Femur (tissue), 1 donor: ENCODE measurements at regions not wholly inside any gene's neighbourhood (a gene's known extent, or its start where the extent isn't known, plus 50 kb on each side); places are given as distances from the start of the nearest gene placed in this dataset.
"Not testable (repeated sequence)": the region's sequence is repeated elsewhere in the genome, so short reads cannot be mapped to it uniquely, and the experiment has no call there.

Source experiments
- DNase-seq: peaks from one replicate; pipeline ENCODE4 v3.0.0-alpha.2; 2017

DNA sequence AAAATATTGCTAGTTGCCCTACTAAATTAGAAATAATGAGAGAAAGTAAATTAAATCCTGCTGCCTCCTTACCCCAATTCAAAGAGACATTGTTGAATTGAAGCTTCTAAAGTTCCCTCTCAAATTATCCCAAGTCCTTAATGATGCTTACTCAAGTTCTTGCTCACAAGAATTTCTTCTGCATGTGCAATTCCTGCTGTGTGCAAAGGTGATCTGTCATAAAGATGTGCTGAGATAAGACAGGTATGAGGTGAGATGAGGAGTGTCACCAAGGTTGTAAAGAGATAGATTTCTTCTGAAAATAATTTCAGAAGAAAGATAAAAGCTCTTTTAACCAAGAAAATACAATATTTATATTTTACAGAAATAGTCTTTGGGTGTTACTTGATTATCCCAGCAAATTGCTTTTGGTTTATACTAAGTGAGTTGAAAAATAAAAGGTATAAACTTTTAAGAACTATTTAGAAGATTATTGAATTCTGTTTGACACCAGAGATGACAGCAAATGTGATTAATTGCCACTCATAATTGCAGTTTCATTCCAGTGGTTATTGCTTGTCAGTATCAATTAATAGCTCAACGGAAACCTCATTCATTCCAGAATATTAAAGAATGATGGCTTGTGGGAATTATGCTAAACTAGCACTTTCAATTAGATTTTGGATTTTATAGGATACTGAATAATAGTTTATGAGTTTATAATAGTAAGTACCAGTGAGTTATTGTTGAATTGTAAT, 674.3 kb downstream of the STK39 start:
- no peak for DNase-seq

DNA sequence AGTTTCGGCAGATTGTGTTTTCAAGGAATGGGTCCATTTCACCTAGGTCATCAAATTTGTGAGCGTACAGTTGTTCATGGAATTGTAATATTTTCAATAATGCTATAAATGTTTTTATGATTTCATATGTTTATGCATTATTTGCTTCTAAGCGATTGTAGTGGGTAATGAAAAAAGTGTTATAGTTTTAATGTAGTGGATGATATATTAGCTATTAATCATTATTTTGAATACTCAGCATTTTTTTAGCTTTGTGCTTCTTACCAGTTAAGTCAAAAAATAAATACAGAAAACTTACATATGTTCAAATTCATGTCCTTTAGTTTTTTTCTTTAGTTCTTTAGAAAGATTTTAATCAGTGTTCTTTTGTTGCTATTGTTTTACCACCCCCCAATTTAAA, 677.0 kb downstream of the STK39 start:
- no peak for DNase-seq

DNA sequence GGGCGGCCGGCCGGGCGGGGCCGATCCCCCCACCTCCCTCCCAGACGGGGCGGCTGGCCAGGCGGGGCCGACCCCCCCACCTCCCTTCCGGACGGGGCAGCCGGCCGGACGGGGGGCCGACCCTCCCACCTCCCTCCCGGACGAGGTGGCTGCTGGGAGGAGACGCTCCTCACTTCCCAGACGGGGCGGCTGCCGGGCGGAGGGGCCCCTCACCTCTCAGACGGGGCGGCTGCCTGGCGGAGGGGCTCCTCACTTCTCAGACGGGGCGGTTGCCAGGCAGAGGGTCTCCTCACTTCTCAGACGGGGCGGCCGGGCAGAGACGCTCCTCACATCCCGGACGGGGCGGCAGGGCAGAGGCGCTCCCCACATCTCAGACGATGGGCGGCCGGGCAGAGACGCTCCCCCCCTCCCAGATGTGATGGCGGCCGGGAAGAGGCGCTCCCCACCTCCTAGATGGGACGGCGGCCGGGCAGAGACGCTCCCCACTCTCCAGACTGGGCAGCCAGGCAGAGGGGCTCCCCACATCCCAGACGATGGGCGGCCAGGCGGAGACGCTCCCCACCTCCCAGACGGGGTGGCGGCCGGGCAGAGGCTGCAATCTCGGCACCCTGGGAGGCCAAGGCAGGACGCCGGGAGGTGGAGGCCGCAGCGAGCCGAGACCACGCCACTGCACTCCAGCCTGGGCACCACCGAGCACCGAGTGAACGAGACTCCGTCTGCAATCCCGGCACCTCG, 675.8 kb downstream of the XIRP2 start:
- not testable (repeated sequence) for DNase-seq

DNA sequence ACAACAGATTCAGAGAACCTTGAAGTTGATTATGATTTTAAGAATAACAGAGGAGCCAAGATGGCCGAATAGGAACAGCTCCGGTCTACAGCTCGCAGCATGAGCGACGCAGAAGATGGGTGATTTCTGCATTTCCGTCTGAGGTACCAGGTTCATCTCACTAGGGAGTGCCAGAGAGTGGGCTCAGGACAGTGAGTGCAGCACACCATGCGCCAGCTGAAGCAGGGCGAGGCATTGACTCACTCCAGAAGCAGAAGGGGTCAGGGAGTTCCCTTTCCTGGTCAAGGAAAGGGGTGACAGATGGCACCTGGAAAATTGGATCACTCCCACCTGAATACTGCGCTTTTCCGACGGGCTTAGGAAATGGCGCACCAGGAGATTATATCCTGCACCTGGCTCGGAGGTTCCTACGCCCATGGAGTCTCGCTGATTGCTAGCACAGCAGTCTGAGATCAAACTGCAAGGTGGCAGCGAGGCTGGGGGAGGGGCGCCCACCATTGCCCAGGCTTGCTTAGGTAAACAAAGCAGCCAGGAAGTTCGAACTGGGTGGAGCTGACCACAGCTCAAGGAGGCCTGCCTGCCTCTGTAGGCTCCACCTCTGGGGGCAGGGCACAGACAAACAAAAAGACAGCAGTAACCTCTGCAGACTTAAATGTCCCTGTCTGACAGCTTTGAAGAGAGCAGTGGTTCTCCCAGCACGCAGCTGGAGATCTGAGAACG, 670.2 kb downstream of the XIRP2 start:
- not testable (repeated sequence) for DNase-seq

DNA sequence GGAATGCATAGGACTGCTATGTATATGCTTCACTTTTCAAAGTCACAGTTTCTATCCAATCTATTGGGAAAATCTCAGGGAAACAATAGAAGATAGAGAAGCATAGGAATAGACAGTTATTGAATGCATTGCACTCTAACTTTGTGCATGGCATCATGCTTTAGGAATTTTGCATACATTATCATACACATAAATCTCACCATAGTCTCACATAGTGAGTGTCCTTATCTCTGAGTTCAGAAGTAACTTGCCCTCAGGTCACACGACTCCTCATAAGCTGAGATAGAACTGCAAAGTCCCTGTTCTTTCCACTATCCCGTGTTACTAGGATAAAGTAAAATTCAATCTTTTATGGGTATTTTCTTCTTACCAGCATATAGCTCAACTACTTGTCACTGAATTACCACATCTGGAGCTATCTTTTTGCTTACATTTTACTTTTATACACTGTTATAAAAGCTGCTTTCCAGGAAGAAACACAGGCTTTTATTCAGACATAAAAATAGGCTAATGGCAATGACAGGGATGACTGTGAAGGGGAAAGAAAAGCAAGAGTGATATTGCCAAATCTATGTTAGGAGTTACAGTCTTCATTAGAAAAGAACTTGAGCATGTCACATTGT, 666.9 kb downstream of the XIRP2 start:
- no peak for DNase-seq

DNA sequence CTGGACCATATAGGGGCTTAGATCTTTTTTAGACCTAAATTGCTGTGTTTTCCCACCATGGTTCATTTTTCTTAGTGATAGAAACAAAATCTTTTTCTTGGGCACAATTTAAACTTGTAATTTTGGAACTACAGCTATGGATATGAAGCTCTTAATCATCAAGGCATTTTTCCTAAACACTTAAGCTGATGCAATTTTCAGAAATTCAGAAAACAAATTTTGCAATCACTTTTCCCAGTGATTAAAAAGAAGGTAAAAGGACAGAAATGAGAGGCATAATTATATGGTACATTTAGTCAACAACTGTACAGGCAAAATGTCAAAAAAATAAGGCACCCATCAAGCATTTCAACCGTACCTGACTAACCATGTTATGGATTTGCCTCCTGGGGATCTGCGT, 665.4 kb downstream of the XIRP2 start:
- DNase-seq: no peak

DNA sequence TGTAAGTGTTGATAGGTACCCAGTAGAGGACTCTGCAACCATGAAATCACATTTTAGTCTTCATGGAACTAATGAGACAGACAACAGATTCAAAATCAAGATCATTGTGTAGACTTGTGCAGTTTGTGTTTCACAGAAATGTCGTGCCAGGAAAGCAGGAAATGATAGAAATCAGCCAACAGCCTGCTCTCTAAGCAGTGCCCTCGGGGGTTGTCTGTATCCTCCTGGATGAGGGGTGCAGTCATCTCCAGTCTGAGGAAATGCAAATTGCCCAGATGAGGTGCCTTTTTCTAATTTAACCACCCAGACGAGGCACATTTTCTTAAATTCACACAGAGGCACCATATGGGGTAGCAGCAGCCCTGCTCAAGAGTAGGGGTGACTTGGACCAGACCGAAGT, 663.1 kb downstream of the XIRP2 start:
- no peak for DNase-seq

DNA sequence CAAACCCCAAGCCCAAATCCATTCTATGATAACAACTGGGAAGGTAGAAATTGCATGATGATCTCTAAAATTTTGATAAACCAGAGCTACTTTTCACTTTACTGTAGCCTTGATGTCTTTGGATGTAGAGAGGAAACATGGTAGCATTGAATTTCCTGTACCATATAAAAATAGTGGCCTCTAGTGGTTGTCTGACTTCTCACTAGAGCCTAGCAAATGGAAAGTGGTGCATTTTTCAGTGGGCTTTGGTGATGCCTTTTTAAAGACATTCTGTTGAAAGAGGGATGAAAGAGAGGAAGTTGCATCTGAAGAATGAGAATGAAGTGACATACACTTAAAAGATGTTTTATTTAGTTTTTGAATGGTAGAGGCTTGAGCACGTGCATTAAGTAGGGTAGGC, 662.2 kb downstream of the XIRP2 start:
- no peak for DNase-seq

DNA sequence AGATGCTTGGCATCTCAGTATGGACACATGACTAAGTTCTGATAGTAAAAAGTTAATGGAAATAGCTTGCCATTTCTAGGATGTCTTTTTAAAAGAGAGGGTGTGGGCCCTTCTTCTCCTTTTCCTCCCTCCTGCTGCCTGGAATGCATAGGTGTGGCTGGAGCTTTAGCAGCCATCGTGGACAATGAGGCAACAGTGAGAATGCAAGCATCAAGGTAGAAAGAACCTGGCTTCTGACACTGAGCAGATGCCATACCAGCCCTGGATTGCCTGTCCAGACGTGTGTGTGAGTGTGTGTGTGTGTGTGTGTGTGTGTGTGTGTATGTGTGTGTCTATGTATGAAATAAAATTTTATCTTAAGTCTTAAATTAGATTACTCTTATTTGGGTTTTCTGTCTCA, 660.1 kb downstream of the XIRP2 start:
- no peak for DNase-seq

DNA sequence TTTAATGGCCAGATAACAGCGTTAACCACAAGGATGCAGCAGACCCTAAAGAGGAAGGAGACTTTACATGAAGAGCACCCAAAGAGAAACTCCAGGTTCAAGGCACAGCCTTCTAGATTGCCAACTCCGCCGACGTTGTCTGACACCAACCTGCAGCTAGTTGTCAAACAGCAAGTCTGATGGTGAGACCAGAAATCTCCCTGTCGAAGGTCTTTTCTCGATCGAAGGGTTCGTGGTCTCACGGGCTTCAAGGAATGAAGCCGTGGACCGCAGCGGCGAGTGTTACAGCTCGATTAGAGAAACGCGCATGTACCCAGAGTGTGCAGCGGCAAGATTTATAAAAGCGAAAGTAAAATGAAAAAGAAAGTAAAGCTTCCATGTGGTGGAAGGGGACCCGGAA, 656.3 kb downstream of the XIRP2 start:
- no peak for DNase-seq

DNA sequence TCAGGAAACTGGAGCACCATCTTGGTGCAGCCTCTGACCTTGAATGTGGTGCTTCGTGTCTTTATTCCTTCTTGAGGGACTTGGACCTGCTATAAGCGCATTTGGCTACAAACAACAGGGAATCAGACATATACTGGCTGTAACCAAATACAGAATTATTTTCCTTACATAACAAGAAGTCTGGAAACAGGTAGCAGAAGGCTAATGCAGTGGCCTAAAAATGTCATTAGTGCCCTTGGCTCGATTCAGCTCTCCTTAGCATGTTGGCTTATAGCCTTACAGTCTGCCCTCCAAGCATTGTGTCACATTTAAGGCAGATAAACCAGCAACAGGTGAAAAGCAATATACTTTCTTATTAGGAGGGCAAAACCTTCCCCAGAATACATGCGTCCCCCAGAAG, 655.4 kb downstream of the XIRP2 start:
- DNase-seq: no peak

DNA sequence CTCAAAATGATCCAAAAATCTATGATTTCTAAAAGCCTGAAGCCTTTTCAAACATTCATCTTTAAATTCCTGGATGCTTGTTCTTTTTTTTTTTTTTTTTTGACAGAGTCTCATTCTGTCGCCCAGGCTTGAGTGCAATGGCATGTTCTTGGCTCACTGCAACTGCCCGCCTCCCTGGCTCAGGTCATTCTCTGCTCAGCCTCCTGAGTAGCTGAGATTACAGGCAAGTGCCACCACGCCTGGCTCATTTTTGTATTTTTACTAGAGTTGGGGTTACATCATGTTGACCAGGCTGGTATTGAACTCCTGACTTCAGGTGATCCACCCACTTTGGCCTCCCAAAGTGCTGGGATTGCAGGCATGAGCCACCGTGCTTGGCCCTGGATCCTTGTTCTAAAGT, 649.5 kb downstream of the XIRP2 start:
- no peak for DNase-seq

DNA sequence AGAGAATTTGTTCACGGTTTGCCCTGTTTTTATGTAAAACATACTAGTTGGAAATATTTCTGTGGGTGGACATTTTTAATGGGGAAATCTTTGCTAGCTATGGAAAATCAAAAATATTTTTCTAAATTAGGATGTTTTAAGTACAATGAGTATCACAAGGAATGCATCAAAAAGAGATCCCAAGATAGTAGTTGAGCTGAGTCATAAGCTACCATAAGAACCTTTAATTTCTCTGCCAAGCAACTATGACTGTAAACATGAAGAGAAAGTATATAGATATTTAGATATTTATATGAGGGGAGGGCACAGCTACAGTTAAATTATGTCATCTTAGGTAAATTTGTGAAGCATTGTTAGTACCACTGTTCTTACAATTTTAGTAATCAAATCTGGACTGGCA, 646.2 kb downstream of the XIRP2 start:
- DNase-seq: no peak

DNA sequence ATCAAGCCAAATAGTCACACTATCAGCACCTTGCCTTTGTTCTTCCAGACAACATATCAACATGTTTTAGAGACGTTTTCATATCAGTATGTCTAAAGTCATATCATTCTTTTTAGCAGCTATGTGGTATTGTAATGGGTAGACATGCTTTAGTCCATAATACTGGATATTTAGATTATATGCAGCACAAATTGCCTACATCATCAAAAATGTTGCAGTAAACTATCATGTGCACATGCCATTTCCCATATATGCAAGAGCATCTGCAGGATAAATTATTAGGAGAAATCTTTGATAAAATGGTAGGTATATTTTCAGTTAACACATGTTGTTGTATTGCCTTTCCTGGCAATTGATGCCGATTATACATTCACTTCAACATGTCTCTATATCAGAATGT, 636.5 kb downstream of the XIRP2 start:
- DNase-seq: no peak

DNA sequence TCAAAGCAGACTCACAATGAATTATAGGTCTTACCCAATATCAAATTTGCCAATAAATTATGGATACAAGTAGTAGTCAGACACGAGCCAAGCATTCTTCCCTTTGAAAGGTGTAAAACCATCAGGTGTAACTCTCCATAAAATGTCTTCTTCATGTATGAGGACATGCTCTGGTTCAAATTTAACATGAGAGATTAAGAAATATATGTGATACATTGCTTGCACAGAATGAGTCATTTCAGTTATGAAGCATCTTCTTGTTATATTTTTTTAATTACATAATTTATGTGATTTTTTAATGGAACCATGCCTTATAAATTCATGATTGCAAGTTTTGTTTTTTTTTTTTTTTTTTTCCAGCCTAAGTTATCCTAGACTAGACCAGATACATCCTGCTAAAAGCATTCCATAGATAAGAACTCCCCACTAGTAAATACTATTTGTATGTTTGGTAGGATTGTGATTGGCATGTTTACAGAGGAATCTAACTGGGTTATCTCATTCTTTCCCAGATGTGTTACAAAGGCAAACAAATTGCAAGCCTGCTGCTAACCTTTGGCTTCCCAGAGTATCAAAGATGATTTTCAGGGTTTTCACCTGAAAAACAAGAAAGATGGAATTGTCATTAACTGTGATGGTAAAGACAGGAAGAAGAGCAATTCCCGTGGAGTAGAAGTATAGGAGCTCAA, 621.9 kb downstream of the XIRP2 start:
- no peak for DNase-seq

DNA sequence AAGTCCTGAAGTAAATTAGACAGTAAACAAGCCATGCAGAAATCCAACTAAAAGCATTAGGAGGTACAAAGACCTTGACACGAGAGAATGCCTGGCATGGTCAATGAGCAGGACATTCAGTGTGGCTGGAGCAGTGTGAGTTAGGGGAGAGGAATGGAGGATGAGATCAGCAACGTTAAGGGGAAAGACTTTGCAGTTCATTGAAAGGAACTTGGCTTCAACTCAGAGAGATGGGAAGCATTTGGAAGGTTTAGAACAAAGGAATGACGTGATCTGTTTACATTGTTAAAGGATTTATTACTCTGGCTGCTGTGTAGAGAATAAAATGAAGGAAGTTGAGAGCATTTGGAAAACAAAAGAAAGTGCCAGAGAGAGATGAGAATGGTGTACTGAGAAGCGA, 621.3 kb downstream of the XIRP2 start:
- DNase-seq: no peak

DNA sequence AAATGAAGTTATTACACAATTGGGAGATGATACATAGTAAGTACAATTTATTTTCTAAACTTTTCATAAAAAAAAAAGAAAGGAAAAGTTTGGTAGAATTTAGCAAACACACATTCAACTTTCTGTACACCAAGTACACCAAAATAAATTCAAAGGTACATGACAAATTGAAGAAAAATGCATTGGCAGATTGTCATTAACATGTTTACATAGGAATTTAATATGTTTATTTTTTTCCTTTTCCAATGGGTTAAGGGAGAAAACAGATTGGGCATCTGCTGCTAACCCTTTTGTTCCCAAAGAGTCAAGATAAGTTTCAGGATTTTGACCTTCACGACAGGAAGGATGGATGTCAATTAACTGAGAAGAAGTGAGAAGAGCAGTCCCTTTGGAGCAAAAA, 620.4 kb downstream of the XIRP2 start:
- DNase-seq: no peak

DNA sequence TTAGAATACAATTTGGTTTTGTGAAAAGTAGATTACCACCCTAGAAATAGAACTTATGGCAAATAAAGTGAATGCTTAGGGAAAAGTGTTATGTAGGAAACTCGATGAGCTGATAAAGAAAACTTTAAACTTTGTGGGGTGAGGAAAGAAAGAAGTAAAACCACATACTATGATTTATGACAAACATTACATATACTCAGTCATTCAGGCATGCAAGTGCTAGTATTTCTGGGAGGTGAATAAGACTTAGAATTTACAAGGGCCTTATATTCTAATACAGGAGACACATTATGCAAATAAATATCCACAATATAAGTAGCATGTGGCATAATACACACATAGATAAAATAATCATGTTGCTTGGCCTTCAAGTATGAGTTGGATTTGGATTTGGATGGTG, 618.1 kb downstream of the XIRP2 start:
- DNase-seq: no peak

DNA sequence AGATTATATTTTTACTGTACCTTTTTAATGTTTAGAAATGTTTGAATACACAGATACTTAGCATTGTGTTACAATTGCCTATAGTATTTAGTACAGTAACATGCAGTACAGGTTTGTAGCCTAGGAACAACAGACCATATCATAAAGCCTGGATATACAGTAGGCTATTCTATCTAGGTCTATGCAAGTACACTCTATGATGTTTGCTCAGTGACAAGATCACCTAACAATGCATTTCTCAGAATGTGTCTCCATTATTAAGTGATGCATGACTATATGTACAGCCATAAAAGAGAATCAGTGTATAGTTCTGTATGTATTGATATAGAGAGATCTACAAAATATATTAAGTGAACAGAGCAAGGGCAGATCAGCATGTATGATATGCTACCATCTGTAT, 616.4 kb downstream of the XIRP2 start:
- no peak for DNase-seq

DNA sequence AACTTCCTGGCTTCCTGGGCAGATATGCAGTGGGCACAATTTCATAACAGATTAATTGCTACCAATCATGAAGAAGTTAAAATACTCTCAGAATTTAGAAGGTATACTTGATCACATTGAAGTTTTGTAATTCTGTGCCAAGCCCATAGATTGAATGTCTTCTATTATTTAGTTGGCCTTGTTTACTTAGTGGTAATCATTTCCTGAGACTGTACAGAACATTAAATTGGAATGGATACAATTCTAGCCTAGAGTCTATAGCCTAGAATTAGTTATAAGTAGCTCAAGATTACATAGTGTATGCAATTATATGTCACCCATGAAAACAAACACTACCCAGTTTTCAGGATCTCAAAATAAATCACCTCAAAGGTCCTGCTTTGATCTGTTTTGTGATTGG, 615.8 kb downstream of the XIRP2 start:
- DNase-seq: no peak

DNA sequence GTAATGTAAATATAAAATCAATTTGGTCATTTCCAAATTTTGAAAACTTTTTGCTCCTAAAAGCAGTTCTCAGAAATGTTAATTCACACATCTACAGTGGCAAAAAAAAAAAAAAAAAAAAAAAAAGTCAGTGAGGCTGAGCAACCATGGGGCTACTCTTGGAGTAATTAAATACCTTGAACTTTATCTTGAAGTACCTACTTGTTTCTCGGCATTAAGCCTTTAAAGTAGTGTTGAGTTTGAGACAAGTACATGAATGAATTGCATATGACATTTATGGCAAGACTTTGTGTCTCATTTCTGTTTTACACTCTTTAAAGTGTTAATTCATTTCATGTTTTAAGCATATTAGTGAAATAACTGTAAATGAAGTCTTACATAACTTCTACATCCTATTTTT, 613.3 kb downstream of the XIRP2 start:
- DNase-seq: no peak

DNA sequence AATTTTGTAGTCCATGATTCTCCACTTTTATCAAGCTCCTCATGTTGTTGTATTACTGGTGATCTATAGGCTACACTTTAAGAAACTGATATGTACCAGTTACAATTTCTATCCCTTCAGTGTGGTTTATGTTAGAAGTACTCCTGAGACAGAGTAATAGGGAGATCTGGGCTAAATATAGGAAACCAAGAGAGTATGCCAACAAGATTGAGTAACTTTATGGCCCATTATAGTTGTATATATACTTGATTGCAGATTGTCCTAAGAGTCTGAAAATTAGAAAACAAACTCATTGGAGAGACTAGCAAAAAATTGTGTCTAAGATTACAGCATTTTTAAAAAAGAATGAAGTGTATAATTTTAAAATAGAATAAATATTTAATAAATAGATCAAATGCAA, 605.6 kb downstream of the XIRP2 start:
- no peak for DNase-seq

DNA sequence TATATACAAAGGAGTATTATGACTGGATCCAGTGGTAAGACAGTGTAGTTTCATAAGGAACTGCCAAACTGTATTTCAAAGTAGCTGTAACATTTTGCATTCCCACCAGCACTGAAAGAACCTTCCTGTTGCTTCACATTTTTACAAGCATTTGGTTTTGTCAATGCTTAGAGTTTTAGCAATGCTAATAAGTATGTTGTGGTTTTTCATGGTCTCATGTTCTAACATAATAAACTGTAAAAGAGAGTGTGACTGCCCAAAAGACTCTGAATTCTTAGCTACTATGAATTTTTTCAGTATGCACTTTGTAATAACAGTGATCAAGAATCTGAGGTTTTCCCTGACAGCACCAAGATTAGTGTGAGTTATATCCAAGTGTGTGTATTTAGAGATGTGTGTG, 604.2 kb downstream of the XIRP2 start:
- no peak for DNase-seq
